ENCODE measurements at regions not wholly inside any gene's neighbourhood (a gene's known extent, or its start where the extent isn't known, plus 50 kb on each side); places are given as distances from the start of the nearest gene placed in this dataset.

DNA sequence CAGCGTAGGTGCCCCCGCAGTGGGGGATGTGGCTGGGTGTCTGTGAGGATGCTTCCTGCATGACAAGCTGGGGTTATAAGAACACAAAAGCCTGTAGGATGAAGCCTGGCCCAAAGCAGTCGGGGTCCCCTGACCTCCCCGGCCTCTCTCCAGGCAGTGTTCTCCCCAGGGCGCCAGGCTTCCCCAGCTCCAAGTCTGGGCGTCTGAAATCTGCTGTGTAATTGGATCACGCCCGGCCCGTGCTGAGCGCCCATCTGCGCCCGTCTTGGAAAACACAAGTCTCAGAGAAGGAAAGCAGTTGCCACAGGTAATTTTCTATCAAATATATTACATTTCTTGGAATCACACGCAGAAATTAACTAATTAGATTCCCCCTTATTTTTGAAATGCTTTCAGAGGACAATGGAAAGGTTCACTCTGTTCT, 233.3 kb downstream of the CTTN start:
- DNase-seq = peak; percentile 93

- no peak for DNase-seq
Measured at GRCh38 chr11:70633610-70634009, 235.3 kb downstream of the CTTN start.

DNA sequence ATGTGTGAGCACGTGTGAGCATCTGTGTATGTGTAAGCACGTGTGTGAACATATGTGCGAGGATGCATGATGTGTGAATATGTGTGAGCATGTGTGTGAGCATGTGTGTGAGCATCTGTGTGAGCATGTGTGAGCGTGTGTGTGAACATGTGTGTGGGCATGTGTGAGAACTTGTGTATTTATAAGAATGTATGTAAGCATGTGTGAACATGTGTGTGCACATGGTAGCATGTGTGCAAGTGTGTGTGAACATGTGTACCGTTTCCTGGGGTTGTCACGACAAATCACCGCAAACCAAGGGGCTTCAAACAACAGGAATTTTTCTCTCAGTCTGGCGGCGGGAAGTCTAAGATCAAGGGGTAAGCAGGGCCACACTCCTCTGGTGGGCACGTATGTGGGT, 238.3 kb downstream of the CTTN start:
- no peak for DNase-seq

GRCh38 chr11:70637186-70637800, 239.0 kb downstream of the CTTN start:
- DNase-seq = peak; percentile 12

- DNase-seq = peak; percentile 87
Measured at GRCh38 chr11:70637949-70638583, 239.7 kb downstream of the CTTN start.

GRCh38 chr11:70640408-70640807, 242.1 kb downstream of the CTTN start:
- no peak for DNase-seq

DNA sequence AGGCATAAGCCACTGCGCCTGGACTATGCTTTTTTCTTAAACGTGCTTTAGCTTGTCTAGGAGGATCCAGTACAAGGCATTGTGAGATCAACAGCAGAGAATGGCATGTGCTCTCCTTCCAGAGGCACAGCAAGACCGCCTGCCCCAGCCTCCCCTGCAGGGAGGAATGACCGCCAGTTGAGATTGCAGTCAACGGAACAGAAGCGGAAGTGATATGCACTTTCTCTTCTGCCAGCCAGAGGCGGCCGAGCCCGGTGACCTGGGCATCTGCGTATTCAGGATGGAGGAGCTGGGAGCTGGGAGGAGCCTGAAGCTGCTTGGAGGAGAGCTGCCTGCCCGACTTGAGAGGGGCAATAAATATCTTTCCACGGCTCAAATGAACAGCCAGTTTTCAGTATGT, 243.0 kb downstream of the CTTN start:
- no peak for DNase-seq

DNA sequence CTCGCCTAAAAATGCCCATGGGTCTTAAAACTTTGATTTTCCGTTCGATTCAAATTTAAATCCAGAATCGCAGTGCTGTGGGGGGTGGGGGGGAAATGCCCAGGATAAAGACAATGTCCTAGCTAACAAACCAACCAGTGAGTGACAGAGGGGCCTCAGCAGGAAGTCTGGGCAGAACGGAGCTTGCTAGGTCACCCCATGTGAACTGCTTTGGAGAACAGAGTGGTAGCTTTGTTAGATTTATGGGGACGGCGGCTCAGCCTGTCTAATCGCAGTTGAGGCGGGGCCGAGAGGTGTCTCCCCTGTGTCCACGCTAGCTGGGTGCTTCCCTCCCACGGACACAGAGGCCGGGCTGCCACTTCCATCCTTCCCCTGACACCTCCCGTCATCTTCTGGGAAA, 243.9 kb downstream of the CTTN start:
- no peak for DNase-seq

DNA sequence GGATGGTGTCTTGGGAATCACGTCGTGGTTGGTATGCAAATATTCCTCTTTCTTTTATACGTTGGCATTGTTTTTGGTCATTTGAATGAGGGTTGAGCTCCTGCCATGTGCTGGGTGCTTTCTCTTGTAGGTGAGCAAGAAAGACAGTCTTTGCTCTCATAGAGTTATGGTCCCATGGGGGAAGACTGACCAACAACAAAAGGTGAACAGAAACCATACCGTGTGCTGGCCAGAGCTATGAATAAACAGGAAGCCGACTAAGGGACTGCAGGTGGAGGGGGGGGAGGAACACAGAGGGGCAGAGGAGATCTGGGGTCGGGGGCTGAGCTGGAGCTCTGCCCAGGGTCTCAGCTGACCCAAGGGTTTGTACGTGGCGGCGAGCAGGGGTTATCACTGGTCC, 245.3 kb downstream of the CTTN start:
- DNase-seq = no peak

- DNase-seq = no peak
Measured at GRCh38 chr11:70644343-70645060, 246.2 kb downstream of the CTTN start.

DNA sequence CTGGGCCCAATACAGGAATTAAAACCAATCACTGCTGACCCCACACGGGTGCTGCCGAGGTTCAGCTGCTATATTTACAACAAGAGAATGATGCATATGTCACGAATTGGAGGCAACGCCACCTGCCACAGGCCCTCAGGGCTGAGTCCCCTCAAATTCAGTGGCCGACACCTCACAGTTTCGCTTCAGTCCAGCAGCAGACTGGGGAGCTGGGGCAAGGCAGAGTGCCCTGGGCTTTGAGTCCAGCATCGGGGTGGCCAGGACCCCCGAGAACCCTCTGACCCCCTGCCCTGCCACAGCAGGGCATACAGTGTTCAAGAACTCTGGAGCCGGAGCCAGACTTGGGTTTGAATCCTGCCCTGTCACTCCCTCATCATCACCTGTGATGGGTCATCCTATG, 247.2 kb downstream of the CTTN start:
- no peak for DNase-seq

GRCh38 chr11:70646272-70647049, 248.1 kb downstream of the CTTN start:
- DNase-seq = no peak

GRCh38 chr11:70647188-70648166, 249.1 kb downstream of the CTTN start:
- DNase-seq = no peak

DNA sequence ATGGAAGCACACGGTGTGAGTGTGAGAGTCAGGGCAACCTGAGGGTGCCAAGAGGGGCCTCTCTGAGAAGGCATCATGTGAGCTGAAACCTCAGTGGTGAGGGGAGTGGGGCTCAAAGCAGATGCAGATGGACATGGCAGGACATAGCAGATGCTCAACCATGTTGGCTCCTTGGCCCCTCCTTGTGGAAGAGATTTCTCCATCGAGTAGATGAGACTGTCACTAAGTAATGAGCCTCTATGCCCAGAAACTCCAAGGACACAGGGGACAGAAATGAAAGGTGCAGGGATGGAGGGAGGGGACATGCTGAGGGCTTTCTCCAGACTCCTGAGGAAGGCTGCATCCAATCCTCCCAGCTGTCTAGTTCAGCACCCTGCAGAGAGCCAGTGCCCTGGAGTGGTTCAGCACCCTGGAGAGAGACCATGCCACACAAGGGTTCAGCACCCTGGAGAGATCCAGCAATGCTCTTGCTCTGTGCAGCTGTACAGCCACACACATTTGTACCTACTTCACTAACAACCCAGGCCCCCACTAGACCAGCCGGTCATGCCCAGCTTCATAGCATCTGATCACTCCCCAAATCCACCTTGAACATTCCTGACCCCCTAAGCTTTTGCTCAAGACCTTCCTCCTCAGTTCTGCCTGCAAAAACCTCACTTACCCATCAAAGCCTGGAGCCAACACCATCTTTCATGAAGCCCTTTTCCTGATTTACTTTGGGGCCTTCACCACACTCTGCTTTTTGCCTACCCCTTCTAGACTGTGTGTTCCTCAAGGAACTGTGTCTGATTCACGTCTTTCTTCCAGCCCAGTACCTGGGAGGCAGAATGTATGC, 252.0 kb downstream of the CTTN start:
- DNase-seq = no peak

- no peak for DNase-seq
Measured at GRCh38 chr11:70651031-70651430, 252.7 kb downstream of the CTTN start.

GRCh38 chr11:70654016-70654415, 255.7 kb downstream of the CTTN start:
- peak; percentile 16 for DNase-seq

- no peak for DNase-seq
Measured at GRCh38 chr11:70655816-70656215, 257.5 kb downstream of the CTTN start.

DNA sequence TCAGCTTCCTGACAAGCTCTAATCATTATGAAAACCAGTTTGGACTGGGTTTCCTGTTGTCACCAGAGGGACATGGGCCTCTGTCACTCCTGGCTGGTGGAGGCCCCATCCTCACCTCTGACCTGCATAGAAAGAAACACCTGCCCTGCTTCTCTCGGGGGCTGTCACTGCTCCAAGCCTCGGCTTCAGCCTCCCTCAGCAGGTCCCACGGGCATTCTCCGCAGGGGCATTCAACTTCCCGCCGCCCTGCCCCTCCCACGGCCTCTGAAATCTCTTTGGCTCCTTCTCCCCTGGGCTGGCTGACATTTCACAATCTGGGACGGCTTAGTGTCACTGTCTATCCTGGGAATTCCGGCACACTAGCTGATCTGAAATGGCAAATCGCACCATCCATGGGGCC, 257.9 kb downstream of the CTTN start:
- DNase-seq = no peak

GRCh38 chr11:70660059-70660888, 261.9 kb downstream of the CTTN start:
- DNase-seq = no peak

DNA sequence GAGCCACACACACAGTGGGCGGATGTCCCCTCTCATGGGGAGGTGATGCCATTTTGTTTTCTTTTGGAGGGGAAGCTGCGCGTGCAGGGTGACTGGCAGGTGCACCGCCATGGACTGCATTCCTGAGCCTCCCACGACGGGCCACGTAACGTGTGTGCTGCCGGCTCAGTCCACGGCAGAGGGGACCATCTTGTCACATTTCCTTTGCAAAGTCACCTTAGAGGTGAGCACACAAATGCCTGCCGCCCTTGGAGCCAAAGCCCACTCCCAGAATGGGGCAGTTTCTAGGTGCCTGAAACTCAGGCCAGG, 262.5 kb downstream of the CTTN start:
- no peak for DNase-seq

All from NCI-H82 (cell line).